ENCODE measurements at regions not wholly inside any gene's neighbourhood (a gene's known extent, or its start where the extent isn't known, plus 50 kb on each side); places are given as distances from the start of the nearest gene placed in this dataset.

DNA sequence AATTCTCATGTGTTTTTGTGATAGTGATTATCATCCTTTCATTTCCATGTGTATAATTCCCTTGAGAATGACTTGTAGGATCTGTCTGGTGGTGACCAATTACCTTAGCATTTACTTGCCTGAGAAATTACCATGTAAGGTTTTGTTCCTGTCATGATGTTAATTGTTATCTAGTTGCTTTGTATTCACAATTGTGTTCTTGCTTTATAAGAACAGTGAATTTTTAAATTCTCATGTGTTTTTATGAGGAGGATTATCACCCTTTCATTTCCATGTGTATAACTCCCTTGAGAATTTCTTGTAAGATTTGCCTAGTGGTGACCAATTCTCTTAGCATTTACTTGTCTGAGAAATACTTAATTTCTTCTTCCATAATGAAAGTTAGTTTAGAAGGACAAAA lies 758.2 kb upstream of the NDST4 start:
- TF ChIP-seq, protein P1, sequence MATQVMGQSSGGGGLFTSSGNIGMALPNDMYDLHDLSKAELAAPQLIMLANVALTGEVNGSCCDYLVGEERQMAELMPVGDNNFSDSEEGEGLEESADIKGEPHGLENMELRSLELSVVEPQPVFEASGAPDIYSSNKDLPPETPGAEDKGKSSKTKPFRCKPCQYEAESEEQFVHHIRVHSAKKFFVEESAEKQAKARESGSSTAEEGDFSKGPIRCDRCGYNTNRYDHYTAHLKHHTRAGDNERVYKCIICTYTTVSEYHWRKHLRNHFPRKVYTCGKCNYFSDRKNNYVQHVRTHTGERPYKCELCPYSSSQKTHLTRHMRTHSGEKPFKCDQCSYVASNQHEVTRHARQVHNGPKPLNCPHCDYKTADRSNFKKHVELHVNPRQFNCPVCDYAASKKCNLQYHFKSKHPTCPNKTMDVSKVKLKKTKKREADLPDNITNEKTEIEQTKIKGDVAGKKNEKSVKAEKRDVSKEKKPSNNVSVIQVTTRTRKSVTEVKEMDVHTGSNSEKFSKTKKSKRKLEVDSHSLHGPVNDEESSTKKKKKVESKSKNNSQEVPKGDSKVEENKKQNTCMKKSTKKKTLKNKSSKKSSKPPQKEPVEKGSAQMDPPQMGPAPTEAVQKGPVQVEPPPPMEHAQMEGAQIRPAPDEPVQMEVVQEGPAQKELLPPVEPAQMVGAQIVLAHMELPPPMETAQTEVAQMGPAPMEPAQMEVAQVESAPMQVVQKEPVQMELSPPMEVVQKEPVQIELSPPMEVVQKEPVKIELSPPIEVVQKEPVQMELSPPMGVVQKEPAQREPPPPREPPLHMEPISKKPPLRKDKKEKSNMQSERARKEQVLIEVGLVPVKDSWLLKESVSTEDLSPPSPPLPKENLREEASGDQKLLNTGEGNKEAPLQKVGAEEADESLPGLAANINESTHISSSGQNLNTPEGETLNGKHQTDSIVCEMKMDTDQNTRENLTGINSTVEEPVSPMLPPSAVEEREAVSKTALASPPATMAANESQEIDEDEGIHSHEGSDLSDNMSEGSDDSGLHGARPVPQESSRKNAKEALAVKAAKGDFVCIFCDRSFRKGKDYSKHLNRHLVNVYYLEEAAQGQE (IDR thresholded peaks at IDR 0.05; ENCODE audit: low read depth): no peak
- TF ChIP-seq, protein P2, sequence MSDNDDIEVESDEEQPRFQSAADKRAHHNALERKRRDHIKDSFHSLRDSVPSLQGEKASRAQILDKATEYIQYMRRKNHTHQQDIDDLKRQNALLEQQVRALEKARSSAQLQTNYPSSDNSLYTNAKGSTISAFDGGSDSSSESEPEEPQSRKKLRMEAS (IDR thresholded peaks at IDR 0.05): no peak
- no peak for TF ChIP-seq EP300 (IDR thresholded peaks at IDR 0.05; ENCODE audit: borderline replicate concordance)
- no peak for TF ChIP-seq EGR1 (IDR thresholded peaks at IDR 0.05)
- TF ChIP-seq CREB1 (IDR thresholded peaks at IDR 0.05; ENCODE audit: low read depth): no peak
- no peak for TF ChIP-seq CEBPB (IDR thresholded peaks at IDR 0.05)
- no peak for TF ChIP-seq FOXM1 (IDR thresholded peaks at IDR 0.05; ENCODE audit: borderline replicate concordance, low read depth)
- TF ChIP-seq RAD21 (IDR thresholded peaks at IDR 0.05; ENCODE audit: low read depth): no peak
- TF ChIP-seq, protein P3, sequence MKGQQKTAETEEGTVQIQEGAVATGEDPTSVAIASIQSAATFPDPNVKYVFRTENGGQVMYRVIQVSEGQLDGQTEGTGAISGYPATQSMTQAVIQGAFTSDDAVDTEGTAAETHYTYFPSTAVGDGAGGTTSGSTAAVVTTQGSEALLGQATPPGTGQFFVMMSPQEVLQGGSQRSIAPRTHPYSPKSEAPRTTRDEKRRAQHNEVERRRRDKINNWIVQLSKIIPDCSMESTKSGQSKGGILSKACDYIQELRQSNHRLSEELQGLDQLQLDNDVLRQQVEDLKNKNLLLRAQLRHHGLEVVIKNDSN (IDR thresholded peaks at IDR 0.05): no peak
- no peak for TF ChIP-seq TEAD4 (IDR thresholded peaks at IDR 0.05)
- TF ChIP-seq TCF12 (IDR thresholded peaks at IDR 0.05; ENCODE audit: low read depth): no peak
